NCI-H748 (cell line): ENCODE measurements at regions not wholly inside any gene's neighbourhood (a gene's known extent, or its start where the extent isn't known, plus 50 kb on each side); places are given as distances from the start of the nearest gene placed in this dataset.
"Not testable (repeated sequence)": the region's sequence is repeated elsewhere in the genome, so short reads cannot be mapped to it uniquely, and the experiment has no call there.

Experiments used
- DNase-seq: peaks from one replicate; lab custom pipeline; 2025; ENCODE audit not compliant: unreplicated experiment; lab: John Stamatoyannopoulos, UW

DNA sequence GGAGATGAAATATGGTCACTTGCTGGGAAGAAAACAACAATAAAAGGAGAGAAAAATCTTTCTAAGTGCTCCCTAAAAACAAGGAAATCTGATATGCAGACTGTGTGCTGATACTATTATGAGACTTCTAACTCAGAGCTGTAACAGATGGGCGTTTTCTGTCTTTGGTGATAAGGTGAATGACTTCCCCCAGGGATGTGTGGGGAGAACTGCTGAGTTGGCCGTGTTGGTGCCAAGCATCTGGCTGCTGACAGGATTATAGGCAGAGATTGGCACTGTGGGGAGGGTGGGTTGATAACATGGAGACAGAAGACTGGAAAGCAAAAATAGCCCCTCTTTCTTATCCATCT lies 438.5 kb upstream of the PLXNA2 start:
- no peak for DNase-seq

DNA sequence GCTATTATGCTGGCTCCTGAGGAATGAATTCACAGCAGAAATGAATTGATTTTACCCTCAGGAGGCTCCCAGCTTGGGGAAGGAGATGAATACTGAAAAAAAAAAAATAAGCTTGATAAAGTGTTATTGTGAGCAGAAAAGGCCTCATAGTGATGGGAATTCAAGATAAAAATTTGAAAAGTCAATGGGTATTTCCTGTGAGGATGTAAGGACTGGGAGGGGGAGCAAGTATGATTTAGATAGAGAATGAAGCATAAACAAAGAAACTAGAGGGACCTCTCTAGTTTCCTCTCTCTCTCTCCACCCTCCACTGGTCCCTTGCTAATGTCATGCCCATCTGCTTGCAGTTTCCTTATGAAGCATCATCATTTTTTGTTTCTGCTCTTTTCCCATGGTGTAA lies 439.0 kb upstream of the PLXNA2 start:
- DNase-seq: no peak

DNA sequence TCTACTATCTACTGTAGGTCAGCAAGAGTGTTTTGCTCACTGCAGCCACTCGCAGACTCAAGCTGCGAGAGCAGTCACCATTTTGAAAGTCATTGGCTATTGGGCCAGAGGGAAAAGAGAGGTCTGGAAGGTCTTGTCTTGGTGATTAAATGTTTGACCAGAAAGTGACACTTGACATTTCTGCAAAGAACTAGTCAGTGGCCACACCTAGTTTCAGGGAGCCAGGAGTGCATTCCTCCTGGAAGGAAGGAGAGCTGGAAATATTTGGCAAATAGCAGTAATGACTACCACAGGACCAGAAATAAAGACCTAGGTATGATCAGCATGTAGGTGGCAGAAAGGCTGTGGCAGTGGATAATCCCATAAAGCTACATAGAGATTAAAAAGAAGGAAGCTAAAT lies 440.0 kb upstream of the PLXNA2 start:
- DNase-seq: no peak

DNA sequence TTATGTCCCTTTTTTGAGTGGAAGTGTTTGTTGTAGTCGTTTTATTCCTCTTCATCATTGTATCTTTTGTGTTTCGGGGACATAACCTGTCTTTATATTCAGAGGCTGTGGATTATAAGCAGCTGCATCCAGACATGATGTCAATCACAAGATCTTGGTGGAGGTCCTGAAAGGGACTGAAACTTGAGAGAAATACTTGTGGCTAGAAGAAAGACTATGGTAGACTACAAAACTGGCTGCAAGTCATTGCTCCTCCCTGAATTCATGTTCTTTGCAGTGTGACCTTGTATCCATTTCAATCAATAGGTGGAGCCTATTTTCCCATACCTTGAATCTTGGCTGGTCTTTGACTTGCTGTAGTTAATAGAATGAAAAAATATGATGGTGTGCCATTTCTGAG lies 442.4 kb upstream of the PLXNA2 start:
- no peak for DNase-seq

DNA sequence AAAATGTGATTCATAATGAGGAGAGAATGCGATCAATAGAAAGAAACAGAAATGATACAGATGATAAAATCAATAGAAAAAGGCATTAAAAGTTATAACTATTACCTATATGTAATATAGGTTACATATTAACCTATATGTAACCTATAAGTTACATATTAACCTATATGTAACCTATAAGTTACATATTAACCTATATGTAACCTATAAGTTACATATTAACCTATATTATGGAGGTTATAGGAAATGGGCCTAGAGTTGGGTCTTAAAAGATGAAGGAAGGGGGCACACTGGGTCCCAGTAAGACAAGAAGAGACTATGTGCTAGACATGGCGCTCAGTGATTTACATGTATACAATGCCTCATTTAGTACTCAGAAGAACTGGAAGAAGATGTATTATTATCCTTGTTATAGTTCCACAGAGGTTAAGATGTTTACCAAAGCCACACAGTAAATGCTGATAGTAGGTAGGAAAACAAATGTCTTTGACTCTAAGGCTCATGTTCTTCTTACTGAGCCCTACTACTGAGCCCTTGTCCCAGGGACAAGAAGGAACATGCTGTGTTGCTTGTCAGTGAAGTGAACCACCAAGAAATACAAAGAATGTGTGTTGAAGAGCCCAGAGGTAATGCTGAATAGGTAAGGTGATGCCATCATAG lies 444.6 kb upstream of the PLXNA2 start:
- no peak for DNase-seq

DNA sequence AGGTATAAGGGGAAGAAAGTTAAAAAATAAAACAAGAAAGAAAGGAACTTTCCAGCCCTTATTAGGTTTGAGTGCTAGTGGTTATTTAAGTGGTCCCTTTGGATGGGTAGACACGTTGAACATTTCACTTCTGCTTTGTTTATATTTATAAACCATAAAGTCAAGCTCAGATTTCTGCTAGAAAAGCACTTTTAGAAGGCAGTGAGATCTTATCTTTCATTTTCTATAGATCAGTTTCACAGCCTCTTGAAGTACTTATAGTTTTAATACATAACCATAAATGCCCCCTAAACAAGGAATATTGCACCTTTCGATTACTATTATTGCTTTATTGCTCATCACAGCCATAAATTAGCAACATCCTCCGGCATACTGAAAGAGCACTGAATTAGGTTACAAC lies 446.8 kb upstream of the PLXNA2 start:
- no peak for DNase-seq

DNA sequence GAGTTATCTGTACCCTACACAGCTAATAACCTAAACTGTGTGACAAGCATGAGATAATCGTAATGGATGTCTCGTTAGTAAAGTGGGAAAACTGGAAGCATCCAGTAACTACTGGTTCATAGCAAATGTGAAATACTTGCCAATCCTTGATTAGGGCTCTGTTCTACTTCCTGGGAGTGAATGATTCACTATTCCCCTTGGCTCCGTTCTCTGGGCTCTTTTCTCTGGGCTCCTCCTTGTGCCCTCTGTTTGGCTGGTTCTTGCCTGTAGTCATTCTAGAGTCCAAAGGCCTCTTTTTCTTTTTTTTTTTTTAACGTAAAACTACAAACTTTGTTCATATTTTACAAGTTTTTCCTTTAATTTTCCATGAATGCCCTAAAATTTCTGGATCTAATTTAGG lies 465.8 kb upstream of the PLXNA2 start:
- DNase-seq: no peak

DNA sequence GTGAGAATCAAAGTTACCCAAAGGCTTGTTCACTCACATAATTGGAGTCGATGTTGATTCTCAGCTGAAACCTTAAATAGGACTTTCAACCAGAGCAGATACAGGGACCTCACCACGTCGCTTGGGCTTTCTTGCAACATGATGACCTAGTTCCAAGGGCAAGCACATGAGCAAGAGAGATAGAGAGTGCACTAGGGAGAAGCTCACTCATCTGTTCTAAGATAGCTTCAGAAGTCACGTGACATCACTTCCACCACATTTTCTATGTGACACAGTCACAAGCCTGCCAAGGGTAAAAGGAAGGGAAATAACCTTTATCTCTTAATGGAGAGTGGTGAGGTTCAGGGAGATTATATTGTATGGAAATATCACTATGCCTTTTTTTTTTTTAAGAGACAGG lies 470.1 kb upstream of the PLXNA2 start:
- DNase-seq: no peak

DNA sequence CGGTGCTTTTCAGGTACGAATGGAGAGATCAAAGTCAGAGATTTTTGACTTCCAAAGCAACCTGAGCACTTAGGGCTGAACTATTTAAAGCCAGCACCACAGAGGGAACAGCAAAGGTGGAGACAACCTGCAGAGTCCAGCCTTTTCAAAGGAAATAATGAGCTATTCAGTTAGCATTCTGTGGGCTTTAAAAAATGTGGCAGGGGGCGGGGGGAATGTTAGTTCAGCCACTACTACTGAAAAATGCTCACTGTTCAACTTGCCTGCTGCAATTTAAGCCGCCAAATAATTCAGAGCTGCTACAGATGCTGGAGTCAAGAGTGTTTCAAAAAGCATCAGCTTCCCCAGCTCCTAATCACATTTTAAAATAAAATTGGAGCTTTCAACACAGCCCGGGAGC lies 473.3 kb upstream of the PLXNA2 start:
- no peak for DNase-seq

DNA sequence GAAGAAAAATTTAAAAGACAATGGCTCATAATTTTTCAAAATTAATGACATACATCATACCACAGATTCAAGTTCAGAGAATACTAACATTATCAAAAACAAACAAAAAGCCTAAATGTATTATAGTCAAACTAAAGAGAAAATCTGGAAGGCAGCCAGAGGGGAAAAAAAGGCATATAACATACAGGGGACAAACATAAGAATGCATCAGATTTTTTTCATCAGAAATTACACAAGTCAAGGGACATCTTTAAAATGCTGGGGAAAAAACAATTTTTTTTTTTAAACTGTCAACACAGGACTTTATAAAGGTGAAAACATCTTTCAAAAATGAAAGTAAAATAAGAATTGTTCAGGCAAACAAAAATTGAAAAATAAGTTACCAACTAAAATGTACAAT lies 478.4 kb upstream of the PLXNA2 start:
- no peak for DNase-seq

DNA sequence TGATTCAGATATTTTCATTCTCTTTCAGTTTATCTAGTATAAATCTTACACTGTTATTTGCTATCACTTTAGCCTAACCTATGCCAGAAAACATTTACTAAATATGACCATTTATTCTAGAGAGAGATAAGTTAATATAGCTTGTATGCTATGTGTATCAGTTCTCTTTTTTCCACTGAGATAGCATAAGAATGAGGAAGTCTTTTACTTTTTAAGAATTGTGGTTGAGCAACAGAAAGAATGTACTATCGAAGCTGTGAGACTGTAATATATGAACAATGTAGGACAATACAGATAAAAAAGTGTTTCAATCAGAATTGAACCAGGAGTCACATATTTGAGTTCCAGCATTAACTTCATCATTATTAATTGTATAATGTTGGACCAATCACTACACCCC lies 479.9 kb upstream of the PLXNA2 start:
- no peak for DNase-seq

DNA sequence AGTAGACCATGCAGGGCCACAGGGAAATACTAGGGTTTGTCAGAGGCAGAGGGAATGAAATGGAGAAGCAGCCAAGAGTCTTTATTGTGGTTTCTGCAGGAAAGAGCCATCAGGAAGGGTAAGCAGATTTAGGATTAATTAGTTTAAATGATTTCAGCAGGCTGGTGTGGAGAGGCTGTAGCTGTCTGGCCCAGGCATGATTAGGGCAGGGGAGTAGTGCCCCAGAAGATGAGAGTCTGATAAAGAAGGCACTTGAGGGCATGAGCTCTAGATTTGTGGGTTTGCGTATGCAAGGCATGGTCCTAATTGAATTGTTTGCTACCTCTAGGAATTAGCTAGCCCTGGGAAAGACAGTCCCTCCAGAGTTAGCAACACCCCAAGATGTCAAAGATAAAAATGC lies 484.6 kb upstream of the PLXNA2 start:
- no peak for DNase-seq

DNA sequence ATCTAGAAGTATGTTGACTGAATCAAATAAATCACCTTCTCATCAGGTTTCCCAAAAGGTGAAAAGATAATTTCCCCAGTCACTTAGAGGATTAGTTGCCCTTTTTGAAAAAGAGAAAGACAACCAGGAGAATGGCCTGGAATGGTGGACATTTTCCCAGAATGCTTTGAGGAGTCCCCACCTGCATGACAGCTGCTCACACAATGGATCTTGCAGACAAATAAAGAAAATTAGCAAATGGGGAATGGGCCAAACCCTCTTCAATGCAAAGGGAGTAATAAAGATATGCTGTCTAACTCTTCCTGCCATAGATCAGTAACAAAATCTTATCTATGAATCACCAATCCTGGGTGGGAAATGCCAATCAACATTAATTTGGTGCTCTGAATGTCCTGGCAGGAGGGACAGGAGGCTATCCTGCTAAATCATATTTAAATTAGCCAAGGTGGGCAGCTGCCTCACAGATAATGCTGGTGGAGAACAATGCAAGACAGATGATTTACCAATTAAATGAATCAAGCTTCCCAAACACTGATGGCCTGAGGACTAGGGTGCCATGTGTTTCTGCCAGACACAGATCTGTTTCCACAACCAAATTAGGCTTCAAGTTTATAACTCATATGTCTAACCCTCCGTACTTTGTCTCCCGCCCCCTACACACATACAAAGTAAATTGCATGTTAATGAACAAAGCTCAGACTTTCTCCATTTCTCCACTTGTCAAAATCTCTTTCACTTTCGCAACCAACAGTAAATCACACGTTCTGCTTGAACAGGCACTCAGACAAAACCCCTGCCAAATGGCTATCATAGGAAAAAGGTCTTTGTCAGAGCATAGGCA lies 488.0 kb upstream of the PLXNA2 start:
- peak; percentile 96 for DNase-seq

DNA sequence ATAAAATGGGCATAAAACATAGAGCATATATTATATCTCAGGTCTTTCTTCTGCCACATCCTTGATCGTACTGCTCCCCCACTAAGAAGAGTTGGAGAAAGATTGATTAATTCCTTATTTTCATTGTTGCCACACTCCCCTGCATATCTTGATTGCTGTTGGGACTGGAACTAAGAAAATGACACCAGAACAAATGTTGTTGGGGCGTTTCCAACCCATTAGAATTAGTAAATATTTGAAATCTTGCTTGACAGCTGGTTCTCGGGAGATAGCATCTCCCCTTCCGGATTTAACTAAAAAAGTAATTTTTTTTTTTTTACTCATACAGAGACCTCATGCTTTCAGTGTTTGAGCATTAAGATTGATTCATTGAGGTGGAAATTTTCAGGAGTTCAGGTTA lies 493.0 kb upstream of the PLXNA2 start:
- peak; percentile 0 for DNase-seq

DNA sequence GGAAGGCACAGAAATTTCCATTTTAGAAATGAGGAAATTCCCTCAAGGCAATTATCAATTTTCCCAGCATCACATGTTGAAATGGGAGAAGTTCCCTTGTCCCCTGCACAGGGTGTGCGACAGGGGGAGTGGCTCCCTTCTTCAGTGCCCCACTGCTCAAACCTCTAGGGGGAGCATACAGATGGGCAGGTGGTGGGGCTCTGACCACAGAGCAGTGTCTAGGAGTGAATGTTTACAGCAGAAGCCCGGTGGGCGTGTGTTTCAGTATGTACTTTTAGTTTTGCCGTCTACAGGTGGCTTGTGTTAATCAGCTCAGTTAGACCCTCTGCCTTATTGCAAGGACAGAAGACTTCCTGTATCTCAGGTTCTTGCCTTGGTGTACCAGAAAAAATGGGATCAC lies 493.7 kb upstream of the PLXNA2 start:
- peak; percentile 27 for DNase-seq

DNA sequence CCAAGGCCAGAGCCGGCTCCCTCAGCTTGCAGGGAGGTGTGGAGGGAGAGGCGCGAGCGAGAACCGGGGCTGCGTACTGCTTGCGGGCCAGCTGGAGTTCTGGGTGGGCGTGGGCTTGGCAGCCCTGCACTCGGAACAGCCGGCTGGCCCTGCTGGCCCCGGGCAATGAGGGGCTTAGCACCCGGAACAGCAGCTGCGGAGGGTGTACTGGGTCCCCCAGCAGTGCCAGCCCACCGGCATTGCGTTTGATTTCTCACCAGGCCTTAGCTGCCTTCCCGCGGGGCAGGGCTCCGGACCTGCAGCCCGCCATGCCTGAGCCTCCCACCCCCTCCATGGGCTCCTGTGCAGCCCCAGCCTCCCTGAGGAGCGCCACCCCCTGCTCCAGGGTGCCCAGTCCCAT lies 495.5 kb upstream of the PLXNA2 start:
- not testable (repeated sequence) for DNase-seq

DNA sequence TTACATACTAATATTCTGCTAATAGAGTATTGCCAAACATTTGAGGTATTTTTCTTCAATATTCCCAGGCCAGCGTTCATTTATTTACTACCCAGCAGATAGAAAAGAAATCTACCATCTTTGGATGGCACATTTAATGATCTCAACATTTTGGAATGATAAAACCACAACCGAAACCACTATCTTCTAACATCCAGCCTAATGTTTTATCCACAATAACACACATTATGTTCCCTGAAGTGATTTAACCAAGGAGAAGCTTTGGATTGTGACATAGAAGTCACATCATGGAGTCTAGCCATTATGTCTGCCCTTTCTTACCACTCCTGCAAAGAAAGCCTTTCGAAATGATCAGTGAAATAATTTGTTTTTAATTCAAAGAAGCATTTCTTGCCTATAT lies 497.1 kb upstream of the PLXNA2 start:
- no peak for DNase-seq

DNA sequence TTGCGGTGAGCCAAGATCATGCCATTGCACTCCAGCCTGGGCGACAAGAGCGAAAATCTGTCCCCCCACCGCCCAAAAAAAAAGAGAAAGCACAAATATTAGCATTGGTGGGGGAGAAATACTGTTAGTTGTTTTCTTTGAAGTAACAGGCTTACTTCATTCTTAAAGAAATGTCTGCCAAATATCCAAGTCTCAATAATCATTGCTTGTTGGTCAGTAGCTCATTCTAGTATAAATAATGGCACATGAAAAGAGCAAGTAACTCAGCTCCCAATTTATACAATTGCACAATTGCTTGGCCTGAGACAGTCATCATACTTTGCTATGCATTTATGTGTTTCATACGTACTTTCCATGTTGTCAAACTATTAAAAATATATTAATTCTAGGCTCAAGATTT lies 499.2 kb upstream of the PLXNA2 start:
- DNase-seq: no peak

DNA sequence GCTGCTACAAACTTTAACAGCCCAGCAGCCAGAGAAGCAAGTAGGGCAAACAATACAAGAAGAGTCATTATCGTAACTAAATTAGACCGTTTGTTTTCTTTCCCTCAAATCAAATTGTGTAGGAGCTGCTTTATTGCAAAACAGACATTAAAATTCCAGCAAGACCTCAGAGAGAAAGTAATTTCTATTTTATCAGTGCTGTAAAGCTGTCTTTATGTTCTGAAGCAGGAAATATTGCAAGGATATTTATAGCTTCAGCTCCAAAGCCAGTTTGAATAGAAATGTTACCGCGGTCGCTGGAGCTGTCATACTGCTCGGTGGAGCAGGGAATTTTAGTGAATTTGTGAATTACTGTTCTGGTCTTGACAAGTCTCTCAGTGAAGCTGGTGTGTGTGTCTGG lies 503.8 kb upstream of the PLXNA2 start:
- peak; percentile 31 for DNase-seq

DNA sequence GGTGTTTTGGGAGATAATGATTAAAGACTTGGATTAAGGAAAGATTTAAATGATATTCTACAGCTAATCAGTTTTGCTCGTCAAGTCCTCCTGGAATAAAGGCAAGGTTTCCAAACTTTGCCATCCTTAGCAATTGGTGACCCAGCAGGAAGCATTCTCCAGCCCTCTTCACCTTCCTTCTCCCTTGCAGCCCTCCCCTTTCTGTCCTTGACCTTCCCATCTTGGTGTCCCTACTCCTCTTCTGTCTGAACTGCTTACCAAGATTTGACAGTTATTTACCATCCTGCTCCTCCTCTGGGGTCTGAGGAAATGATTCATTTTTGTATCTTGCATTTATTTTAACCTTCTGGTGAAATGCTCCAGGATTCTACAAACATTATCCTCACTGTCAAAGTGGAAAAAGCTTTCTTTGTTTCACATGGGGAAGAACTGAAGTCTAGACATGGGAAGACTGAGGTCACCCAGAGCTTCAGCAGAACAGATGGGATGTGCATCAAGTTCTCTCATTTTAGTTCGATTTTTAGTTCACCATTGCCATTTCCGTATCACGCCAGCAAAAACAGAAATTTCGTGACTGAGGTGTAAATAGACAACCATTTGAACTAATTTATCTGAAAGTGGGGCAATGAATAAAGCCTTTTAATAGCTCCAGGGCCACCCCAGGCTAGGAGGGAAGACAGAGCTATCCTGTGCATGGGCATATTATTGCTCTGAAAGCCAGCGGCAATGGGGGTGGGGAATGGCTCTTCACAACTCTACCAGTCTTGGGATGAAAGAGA lies 504.4 kb upstream of the PLXNA2 start:
- DNase-seq: no peak

DNA sequence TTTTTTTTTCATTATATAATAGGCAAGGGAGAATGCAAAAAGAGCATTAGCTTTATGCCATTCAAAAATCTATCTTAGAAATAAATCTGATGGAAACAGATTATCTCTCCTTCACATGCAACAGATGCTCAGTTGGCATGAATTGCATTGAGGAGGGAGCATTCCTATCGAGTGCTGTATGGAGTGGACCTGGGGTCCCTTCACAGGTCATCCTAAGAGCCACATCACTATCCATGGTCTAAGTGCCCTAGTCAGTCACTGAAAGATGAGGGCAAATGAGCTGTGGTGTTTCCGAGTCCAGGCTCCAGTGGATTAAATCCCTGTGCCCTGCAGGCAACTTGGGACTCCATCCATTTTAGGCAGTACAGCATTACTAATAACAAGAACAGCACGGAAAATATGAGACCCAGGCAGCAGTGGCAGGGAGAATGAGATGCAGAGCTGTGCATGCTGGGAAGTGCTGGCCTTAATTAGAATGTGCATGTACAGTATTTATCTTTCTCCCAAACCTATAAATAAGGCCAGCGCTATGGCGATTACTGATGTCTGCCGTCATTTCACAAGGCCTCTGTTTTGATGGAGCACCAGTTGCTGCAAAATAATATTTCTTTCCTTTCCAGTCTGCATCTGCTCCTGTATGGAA lies 512.3 kb upstream of the PLXNA2 start:
- no peak for DNase-seq

DNA sequence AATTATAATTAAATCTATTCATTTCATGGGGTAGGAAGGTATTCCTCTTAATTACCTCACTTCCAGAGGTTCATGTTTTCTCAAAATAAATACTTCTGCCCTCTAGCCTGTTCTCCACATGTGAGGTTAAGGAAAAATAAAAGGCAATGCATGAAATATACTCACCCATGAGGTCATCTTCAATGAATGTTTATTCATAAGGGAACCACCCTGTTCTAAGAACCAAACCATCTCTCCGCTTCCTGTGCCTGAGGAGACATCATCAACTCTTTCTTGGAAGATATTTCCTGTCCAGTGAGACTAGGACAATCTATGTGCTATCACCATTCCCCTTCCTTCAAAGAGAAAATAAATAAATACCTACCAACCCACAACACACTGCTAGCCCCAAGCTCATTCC lies 513.7 kb upstream of the PLXNA2 start:
- DNase-seq: no peak
